Liver (tissue), 7 donors: ENCODE measurements at regions not wholly inside any gene's neighbourhood (a gene's known extent, or its start where the extent isn't known, plus 50 kb on each side); places are given as distances from the start of the nearest gene placed in this dataset.

Experiments used
- DNase-seq: peaks from one replicate; pipeline ENCODE4 v3.0.0-alpha.2; 2017; ENCODE audit warnings: low spot score
- H3K27ac ChIP-seq, 2 donors: one replicate each; pipeline ENCODE4 v1.7.0; 2013; ENCODE audit warnings: inconsistent platforms in 2 of 2, low read length in 2 of 2, control low read depth in 1 of 2, low read depth in 1 of 2, mild to moderate bottlenecking in 1 of 2
- H3K27me3 ChIP-seq, 4 donors: one replicate each; pipeline versions ENCODE4 v1.6.1 to v1.7.0; 2013; ENCODE audit warnings: low read length in 3 of 4, inconsistent platforms in 1 of 4, mild to moderate bottlenecking in 1 of 4, moderate library complexity in 1 of 4; ENCODE audit not compliant: control insufficient read depth in 4 of 4, insufficient read depth in 4 of 4
- H3K36me3 ChIP-seq, 4 donors: one replicate each; pipeline versions ENCODE4 v1.6.1 to v1.7.0; 2013; ENCODE audit warnings: low read length in 3 of 4, mild to moderate bottlenecking in 3 of 4, low read depth in 1 of 4, moderate library complexity in 1 of 4; ENCODE audit not compliant: control insufficient read depth in 4 of 4, insufficient read depth in 3 of 4
- H3K4me1 ChIP-seq, 4 donors: one replicate each; pipeline versions ENCODE4 v1.6.1 to v1.7.0; 2013; ENCODE audit warnings: low read length in 3 of 4, mild to moderate bottlenecking in 3 of 4, moderate library complexity in 1 of 4; ENCODE audit not compliant: control insufficient read depth in 4 of 4, insufficient read depth in 4 of 4
- H3K4me3 ChIP-seq, 3 donors: one replicate each; pipeline versions ENCODE4 v1.6.1 to v1.7.0; 2013; ENCODE audit warnings: low read length in 3 of 3, control low read depth in 1 of 3, low read depth in 1 of 3, mild to moderate bottlenecking in 1 of 3
- H3K9ac ChIP-seq, 2 donors: one replicate each; pipeline ENCODE4 v1.7.0; 2013; ENCODE audit warnings: low read length in 2 of 2, mild to moderate bottlenecking in 2 of 2, moderate library complexity in 2 of 2, control low read depth in 1 of 2, low read depth in 1 of 2
- H3K9me3 ChIP-seq, 4 donors: one replicate each; pipeline versions ENCODE4 v1.6.1 to v1.7.0; 2013; ENCODE audit warnings: low read length in 3 of 4; ENCODE audit not compliant: control insufficient read depth in 4 of 4
- ATF3 ChIP-seq: IDR thresholded peaks from 2 replicates; pipeline ENCODE4 v1.6.1; 2016; ENCODE audit warnings: antibody characterized with exemption
- CTCF ChIP-seq: fragments of 150-350 bp; IDR thresholded peaks from 2 replicates; pipeline ENCODE4 v1.5.1; 2017; ENCODE audit warnings: improper control_type of control experiment, low read depth, low read length; ENCODE audit not compliant: missing input control
- EGR1 ChIP-seq, 2 donors: IDR thresholded peaks; 2 replicates each; pipeline ENCODE4 v1.6.1; 2016 to 2018; ENCODE audit warnings: antibody characterized with exemption in 2 of 2, low read depth in 2 of 2
- FOXA1 ChIP-seq: IDR thresholded peaks from 2 replicates; pipeline ENCODE4 v1.6.1; 2016; ENCODE audit warnings: antibody characterized with exemption
- FOXA2 ChIP-seq: IDR thresholded peaks from 2 replicates; pipeline ENCODE4 v1.6.1; 2016; ENCODE audit warnings: antibody characterized with exemption
- GABPA ChIP-seq, 2 donors: IDR thresholded peaks in 1 of 2; conservative IDR thresholded peaks in 1 of 2; 2 replicates each; pipeline ENCODE4 v1.6.1; 2016; ENCODE audit warnings: antibody characterized with exemption in 2 of 2, mild to moderate bottlenecking in 1 of 2, moderate library complexity in 1 of 2
- HNF4A ChIP-seq, 2 donors: conservative IDR thresholded peaks; 2 replicates each; pipeline ENCODE4 v1.6.1; 2016; ENCODE audit warnings: antibody characterized with exemption in 2 of 2, mild to moderate bottlenecking in 2 of 2
- HNF4G ChIP-seq: IDR thresholded peaks from 2 replicates; pipeline ENCODE4 v1.6.1; 2016; ENCODE audit warnings: antibody characterized with exemption
- JUND ChIP-seq, 2 donors: IDR thresholded peaks; 2 replicates each; pipeline ENCODE4 v1.6.1; 2016; ENCODE audit warnings: antibody characterized with exemption in 2 of 2
- MAX ChIP-seq: IDR thresholded peaks from 2 replicates; pipeline ENCODE4 v1.6.1; 2016; ENCODE audit warnings: antibody characterized with exemption
- NR2F2 ChIP-seq: IDR thresholded peaks from 2 replicates; pipeline ENCODE4 v1.6.1; 2016; ENCODE audit warnings: antibody characterized with exemption
- RAD21 ChIP-seq, 2 donors: IDR thresholded peaks; 2 replicates each; pipeline ENCODE4 v1.6.1; 2016; ENCODE audit warnings: antibody characterized with exemption in 2 of 2, mild to moderate bottlenecking in 2 of 2
- REST ChIP-seq: IDR thresholded peaks from 2 replicates; pipeline ENCODE4 v1.6.1; 2016; ENCODE audit warnings: antibody characterized with exemption, mild to moderate bottlenecking
- RXRA ChIP-seq, 2 donors: IDR thresholded peaks; 2 replicates each; pipeline ENCODE4 v1.6.1; 2017 to 2018; ENCODE audit warnings: antibody characterized with exemption in 2 of 2, mild to moderate bottlenecking in 1 of 2
- SP1 ChIP-seq: IDR thresholded peaks from 2 replicates; pipeline ENCODE4 v1.6.1; 2018; ENCODE audit warnings: antibody characterized with exemption, mild to moderate bottlenecking
- TAF1 ChIP-seq: conservative IDR thresholded peaks from 2 replicates; pipeline ENCODE4 v1.6.1; 2016; ENCODE audit warnings: antibody characterized with exemption, mild to moderate bottlenecking
- YY1 ChIP-seq: IDR thresholded peaks from 2 replicates; pipeline ENCODE4 v1.6.1; 2016; ENCODE audit warnings: antibody characterized with exemption, mild to moderate bottlenecking
- ZBTB33 ChIP-seq: IDR thresholded peaks from 2 replicates; pipeline ENCODE4 v1.6.1; 2016; ENCODE audit warnings: antibody characterized with exemption
- donor health status: healthy.
- donor health status: healthy.
- donor health status: healthy.
- donor health status: healthy.

GRCh38 chr20:11333634-11334033 is 584.1 kb upstream of the BTBD3 start:
- H3K36me3 ChIP-seq: no peaks in the 10 kb centered on the region
- no peak overlapping the region for H3K9ac ChIP-seq
- DNase-seq: no peak
- no peaks in the 10 kb centered on the region for H3K27me3 ChIP-seq
- no peak overlapping the region for H3K4me3 ChIP-seq
- H3K9me3 ChIP-seq: no peaks in the 10 kb centered on the region
- TF ChIP-seq GABPA (IDR thresholded peaks at IDR 0.05 in 1 of 2, conservative IDR thresholded peaks at IDR 0.05 in 1 of 2) (no peak), ZBTB33 (no peak), FOXA1 (no peak), REST (no peak), RAD21 (IDR thresholded peaks at IDR 0.05) (no peak), HNF4G (no peak), YY1 (no peak), NR2F2 (no peak), RXRA (IDR thresholded peaks at IDR 0.05) (no peak), CTCF (no peak), HNF4A (conservative IDR thresholded peaks at IDR 0.05) (no peak), SP1 (no peak), MAX (no peak), EGR1 (IDR thresholded peaks at IDR 0.05; ENCODE audit: low read depth in 2 of 2) (no peak), TAF1 (no peak), JUND (IDR thresholded peaks at IDR 0.05) (no peak), FOXA2 (no peak), ATF3 (no peak)
- no peak overlapping the region for H3K27ac ChIP-seq
- no peaks in the 10 kb centered on the region for H3K4me1 ChIP-seq
